ENCODE measurements at regions not wholly inside any gene's neighbourhood (a gene's known extent, or its start where the extent isn't known, plus 50 kb on each side); places are given as distances from the start of the nearest gene placed in this dataset.

- TF ChIP-seq CTCF (conservative IDR thresholded peaks at IDR 0.05) (no peak), ZFX (IDR thresholded peaks at IDR 0.05) (no peak)
These were observed 64.7 kb upstream of the XPA start for GRCh38 chr9:97761879-97762278.

Data from C4-2B (cell line).